Progenitor cell of endocrine pancreas (in vitro differentiated cells): ENCODE measurements at regions not wholly inside any gene's neighbourhood (a gene's known extent, or its start where the extent isn't known, plus 50 kb on each side); places are given as distances from the start of the nearest gene placed in this dataset.
"Not testable (repeated sequence)": the region's sequence is repeated elsewhere in the genome, so short reads cannot be mapped to it uniquely, and the experiment has no call there.

Experiments used
- DNase-seq: peaks from one replicate; pipeline ENCODE4 v3.0.0; 2021; ENCODE audit warnings: low spot score; ENCODE audit not compliant: unreplicated experiment
- H3K27ac Mint-ChIP-seq: 2 replicates; pipeline ENCODE4 v1.8.0; 2021; ENCODE audit warnings: mild to moderate bottlenecking, moderate library complexity, mixed read lengths
- H3K27me3 Mint-ChIP-seq: 2 replicates; pipeline ENCODE4 v1.8.0; 2021; ENCODE audit warnings: mixed read lengths
- H3K36me3 Mint-ChIP-seq: 2 replicates; pipeline ENCODE4 v1.8.0; 2022; ENCODE audit warnings: mixed read lengths; ENCODE audit not compliant: insufficient read depth
- H3K4me1 Mint-ChIP-seq: 2 replicates; pipeline ENCODE4 v1.8.0; 2021; ENCODE audit warnings: low read depth, mixed read lengths
- H3K4me3 Mint-ChIP-seq: 2 replicates; pipeline ENCODE4 v1.8.0; 2021; ENCODE audit warnings: low read depth, mild to moderate bottlenecking, moderate library complexity, mixed read lengths
- H3K9me3 Mint-ChIP-seq: 2 replicates; pipeline ENCODE4 v1.8.0; 2021; ENCODE audit warnings: low read depth, mixed read lengths
- CTCF ChIP-seq: fragments of 200-600 bp; sonication (generic); IDR thresholded peaks from one replicate; pipeline ENCODE4 v1.5.0; 2021; ENCODE audit warnings: antibody characterized with exemption, mild to moderate bottlenecking; ENCODE audit not compliant: unreplicated experiment

GRCh38 chr1:24248859-24249258 is 61.8 kb upstream of the IFNLR1 start:
- no peak for DNase-seq
- no peak for TF ChIP-seq CTCF
- Mint-ChIP-seq H3K36me3 (no peaks in the 10 kb centered on the region), H3K9me3 (no peaks in the 10 kb centered on the region), H3K4me1 (no peaks in the 10 kb centered on the region), H3K4me3 (no peak overlapping the region), H3K27me3 (peaks cover 3% of the 10 kb centered on the region), H3K27ac (no peak overlapping the region)

- not testable (repeated sequence) for DNase-seq, H3K27ac Mint-ChIP-seq, H3K9me3 Mint-ChIP-seq, H3K4me1 Mint-ChIP-seq, H3K4me3 Mint-ChIP-seq, H3K36me3 Mint-ChIP-seq, H3K27me3 Mint-ChIP-seq
Measured at GRCh38 chr1:24247337-24247736, 60.2 kb upstream of the IFNLR1 start.

- no peak for DNase-seq
- Mint-ChIP-seq H3K4me1 (no peaks in the 10 kb centered on the region), H3K9me3 (no peaks in the 10 kb centered on the region), H3K36me3 (no peaks in the 10 kb centered on the region), H3K27ac (no peak overlapping the region), H3K27me3 (no peaks in the 10 kb centered on the region), H3K4me3 (no peak overlapping the region)
- no peak for TF ChIP-seq CTCF
Measured at GRCh38 chr1:24244519-24245268, 57.6 kb upstream of the IFNLR1 start.

GRCh38 chr1:24237750-24238395 is 50.8 kb upstream of the IFNLR1 start:
- Mint-ChIP-seq H3K4me3 (no peak overlapping the region), H3K27me3 (peaks cover 8% of the 10 kb centered on the region), H3K36me3 (no peaks in the 10 kb centered on the region), H3K4me1 (peaks cover 12% of the 10 kb centered on the region), H3K9me3 (peaks cover 4% of the 10 kb centered on the region), H3K27ac (no peak overlapping the region)
- no peak for TF ChIP-seq CTCF
- DNase-seq, result no peak

GRCh38 chr1:24236789-24237371 is 49.8 kb upstream of the IFNLR1 start:
- peaks cover 4% of the 10 kb centered on the region for H3K9me3 Mint-ChIP-seq
- peaks cover 12% of the 10 kb centered on the region for H3K4me1 Mint-ChIP-seq
- TF ChIP-seq CTCF, result no peak
- no peaks in the 10 kb centered on the region for H3K36me3 Mint-ChIP-seq
- no peak for DNase-seq
- peak overlapping the region; percentile 21 for H3K27ac Mint-ChIP-seq
- no peak overlapping the region for H3K4me3 Mint-ChIP-seq
- H3K27me3 Mint-ChIP-seq, result peaks cover 8% of the 10 kb centered on the region
